NCI-H82 treated with DMSO at 0.1 percent for 48 hours (cell line): ENCODE measurements at regions not wholly inside any gene's neighbourhood (a gene's known extent, or its start where the extent isn't known, plus 50 kb on each side); places are given as distances from the start of the nearest gene placed in this dataset.

Experiments used
- DNase-seq: peaks from one replicate; lab custom pipeline; 2025; ENCODE audit not compliant: unreplicated experiment; lab: John Stamatoyannopoulos, UW

DNA sequence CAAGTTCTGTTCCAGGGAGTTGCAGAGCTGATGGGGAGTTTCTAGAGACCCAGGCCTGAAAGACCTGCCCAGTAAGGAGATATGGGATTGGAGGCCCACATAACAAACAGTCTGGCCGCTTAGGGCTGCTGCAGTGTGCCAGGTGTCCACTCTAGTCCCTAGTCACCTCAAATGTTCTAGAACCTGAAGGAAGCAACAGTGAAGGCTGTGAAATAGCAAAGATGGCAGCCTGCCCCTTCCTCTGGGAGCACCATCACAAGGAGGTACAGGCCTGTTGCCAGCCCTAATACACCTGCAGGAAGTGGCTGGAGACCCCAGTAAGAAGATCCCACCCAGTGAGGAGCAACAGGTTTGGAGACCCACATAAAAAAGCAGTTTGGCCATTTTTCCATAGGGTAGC is 783.8 kb upstream of the EDIL3 start:
- DNase-seq = no peak

DNA sequence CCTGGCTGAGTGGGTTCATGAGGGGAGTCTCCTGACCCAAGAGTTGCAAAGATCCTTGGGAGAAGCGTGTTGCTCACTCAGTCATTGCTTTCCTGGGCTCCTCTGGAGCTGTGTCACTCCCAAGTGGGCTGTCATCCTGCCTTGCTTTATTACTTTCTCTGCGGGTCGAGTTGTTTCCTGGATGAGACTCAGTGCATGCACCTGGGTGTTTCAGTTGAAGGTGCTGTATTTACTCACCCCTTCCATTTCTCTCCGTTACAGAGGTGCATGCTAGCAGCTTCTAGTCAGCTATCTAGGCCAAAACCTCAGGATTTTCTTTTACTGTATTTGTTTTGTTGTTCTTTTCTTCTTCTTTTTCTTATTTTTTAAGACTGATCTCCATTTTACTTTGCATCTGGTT is 785.5 kb upstream of the EDIL3 start:
- DNase-seq = no peak

DNA sequence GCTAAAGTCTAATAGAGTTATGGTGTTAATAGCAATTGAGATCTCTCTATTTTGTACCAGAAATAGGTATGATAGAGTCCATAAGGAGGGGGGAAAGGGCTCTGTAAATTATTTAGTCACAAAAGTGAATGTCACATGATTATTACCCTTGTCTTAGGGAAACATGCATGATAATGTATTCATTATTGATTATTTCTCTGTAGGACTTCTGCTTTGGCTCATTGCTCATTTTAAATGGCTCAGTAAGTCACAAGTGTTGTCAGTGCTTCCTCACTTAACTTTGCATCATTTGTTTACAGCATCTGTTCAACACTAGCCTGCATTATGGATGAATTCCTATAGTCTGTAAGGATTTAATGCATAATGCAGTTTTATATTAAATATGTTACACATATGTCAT is 788.8 kb upstream of the EDIL3 start:
- no peak for DNase-seq

DNA sequence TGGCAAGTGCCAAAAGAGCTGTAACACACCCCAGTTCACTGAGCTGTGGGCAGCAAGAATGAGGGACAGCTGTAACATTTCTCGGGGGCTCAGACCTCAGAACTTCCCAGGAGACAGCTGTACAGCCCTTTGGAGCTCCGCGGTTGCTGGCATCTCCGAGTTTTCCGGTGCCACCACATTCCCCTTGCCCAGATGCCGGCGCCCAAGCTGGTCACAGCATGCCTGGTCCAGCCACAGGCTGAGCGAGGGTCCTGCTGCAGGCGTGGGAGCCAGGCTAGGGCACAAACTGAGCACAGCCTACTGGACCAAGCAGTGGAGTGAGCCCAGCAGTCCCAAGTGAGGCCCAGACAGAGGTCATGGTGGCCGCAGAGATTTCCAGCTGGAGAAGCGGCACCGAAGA is 797.7 kb upstream of the EDIL3 start:
- no peak for DNase-seq

DNA sequence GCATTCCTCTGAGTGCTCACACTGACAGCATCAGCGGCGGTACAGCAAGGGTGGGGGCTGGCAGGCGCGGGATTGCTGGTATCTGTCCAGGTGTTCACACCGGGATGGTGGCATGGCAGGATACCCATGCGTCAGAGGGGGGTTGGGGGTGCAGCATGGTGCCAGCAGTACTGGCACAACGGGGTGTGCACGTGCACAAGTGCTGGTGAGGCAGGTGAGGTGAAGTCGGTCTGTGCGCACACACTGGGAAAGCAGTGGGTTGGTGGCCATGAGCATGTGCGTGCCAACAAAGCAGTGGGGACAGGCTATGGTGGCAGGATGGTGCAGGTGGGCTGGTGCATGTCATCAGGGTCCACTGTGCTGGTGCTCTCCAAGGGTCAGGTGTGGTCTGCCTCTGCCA is 819.6 kb upstream of the EDIL3 start:
- no peak for DNase-seq

DNA sequence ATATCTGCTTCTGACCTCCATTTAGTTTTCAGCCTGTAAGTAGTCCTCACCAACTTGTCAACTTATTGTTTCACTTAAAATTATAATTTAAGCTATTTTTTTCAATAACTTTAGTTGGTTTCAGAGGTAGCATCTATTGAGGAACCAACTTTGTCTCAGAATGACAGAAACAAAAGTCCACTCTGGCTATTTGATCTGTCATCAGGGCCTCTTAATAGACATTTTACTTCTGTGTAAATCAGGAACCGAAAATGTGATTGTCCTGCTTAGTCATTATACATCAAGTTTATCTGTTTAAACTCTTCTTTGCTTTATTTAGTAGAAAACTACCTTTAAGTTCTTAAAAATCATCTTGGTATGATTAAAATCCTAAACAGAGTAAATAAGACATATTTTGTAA is 820.8 kb upstream of the EDIL3 start:
- no peak for DNase-seq

DNA sequence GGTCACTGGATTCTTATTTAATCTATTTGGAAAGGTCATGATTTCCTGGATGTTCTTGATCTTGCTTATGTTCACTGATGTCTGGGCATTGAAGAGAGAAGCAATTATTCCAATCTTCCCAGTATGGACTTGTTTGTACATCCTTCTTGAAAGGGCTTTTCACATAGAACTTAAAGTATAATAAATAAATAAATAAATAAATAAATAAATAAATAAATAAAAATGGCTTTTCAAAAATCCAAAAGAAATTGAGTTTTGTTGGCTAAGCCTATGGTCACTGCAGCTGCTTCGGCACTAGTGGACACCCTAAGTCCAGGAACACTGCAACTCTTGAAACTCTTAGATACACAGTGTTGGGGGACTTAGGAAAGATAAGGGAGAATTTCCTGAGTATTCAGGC is 840.7 kb upstream of the EDIL3 start:
- DNase-seq = no peak

DNA sequence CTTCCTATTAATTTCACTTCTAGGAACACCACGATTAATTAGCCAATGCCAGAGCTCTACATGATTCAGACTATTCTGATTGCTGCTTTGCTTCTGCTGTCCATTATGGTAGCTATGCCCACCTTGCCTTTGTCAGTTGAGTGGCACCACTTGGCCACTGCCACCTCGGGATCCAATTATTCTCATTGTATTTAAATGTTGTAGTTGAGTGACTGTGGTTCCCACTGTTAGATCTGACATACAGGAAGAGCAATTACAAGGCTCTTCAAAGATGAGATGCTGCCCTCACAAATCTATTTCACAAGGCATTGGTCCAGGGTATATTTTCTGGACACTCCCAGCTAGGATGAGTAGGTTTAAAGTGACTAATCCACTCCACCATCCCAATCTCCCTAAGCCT is 864.5 kb upstream of the EDIL3 start:
- DNase-seq = no peak

DNA sequence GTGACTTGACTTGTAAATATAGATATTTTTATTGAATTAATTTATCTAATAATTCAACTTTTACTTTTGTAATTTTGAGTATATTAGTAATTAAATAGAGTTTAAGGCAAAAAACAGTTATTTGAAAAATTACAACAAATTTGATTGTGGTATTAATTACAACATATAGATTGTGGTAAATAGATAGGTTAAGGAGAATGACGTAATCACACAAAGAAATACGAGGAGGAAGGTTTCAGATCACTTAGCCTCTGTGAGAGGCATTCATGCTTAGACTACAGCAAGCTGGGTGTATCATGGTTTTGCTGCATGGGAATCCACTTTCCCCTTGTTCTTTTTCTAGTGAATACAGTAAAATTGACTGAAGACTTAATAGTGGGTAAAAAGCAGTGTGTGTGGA is 878.4 kb upstream of the EDIL3 start:
- no peak for DNase-seq

DNA sequence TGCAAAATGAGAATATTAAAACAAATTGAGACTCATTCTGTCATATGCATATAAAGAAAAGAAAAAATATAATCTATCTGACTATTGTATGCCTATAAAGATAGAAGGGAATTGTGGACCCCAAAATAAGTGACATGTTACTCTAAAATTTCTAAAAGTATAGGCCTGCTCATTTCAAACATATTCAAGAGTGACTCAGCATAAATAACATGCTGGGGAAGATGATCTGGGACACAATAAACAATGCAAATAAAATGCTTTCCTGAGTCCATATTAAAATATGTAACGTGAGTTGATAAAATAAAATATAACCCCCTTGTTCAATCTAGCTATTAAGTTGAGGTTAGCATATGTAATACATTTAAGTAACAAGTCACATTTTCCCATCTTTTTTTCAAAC is 882.0 kb upstream of the EDIL3 start:
- DNase-seq = no peak

DNA sequence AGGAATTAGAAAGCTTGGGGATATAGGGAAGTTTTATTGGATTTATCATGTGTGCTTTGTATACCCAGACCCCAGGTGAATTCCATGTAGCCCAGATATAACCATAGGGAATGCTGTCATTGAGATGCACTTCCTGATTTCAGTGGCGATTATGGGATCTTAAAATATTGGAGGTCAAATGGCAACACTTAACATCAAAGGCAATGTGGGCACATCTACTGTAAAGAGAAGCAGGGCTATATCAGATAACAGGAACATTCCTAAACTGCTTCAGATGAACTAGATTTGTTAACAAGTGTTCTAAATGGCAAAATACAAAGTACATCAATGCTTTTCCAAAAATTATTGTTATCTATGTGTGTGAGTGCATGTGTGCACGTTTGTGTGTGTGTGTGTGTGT is 883.5 kb upstream of the EDIL3 start:
- DNase-seq = no peak

DNA sequence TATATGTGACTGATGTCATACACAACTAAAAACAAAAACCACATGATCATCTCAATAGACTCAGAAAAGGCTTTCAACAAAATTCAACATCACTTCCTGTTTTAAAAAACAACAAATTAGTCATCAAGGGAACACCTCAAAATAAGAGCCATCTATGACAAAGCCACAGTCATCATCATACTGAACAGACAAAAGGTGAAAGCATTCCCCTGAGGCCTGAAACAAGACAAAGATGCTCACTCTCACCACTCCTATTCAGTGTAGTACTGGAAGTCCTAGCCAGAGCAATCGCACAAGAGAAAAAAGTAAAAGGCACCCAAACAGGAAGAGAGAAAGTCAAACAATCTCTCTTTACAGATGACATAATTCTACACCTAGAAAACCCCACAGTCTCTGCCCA is 893.5 kb upstream of the EDIL3 start:
- DNase-seq = no peak

DNA sequence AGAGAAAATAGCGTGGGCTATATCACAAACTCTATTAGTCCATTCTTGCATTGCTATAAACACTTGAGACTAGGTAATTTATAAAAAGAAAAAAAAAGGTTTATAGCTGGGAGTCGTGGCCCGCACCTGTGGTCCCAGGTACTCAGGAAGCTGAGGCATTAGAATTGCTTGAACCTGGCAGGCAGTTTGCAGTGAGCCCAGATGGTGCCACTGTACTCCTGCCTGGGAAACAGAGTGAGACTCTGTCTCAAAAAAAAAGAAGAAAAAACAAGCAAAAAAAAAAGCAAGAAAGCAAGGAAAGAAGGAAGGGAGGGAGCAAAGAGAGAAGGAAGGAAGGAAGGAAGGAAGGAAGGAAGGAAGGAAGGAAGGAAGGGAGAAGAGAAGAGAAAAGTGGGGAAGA is 904.2 kb upstream of the EDIL3 start:
- no peak for DNase-seq

DNA sequence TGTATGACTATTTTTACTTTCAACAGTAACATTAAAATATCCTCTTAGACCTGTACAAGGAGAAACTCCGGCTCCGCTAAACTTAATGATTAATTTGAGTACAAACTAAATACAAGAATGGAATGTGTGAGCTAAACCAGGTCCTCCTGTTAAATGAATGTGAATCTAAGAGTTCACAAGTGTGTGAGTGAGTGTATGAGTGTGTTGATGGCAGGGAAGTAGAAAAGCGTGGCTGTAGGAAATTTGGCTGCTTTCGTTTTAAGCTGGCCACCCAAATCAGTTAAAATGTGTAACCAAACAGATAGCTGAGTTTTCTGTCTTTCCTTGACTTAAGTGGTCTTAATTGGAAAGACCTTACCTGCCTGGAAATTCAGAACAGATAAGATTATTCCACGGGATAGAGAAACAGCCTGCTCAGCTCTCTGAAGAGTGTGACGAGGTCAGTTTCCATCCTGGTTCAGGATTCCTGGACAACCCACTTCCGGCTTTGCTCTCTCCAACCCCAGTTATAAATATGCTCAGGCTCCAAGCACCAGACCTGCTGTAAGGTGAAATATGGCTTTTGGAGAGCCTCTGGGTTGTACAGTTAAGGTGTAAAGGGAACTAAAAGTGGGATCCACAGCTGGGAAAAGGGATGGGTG is 908.6 kb upstream of the EDIL3 start:
- DNase-seq = no peak

DNA sequence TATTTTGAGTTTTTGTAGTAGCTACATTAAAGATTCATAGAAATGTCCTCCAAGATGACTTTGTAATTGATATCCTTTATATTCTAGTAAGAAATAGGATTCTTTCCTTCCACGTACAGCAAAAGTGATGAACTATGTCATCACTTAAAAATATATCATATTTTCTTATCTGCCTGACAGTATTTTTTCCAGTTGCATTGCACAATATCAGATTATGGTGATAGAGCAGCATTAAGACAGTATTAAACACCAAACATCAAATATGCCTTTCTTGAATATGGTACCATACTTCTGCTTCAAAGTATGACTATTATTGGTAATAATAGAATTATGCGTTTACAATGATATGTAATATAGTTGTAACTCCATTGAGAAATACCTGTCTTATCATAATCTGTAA is 919.8 kb upstream of the EDIL3 start:
- DNase-seq = no peak

DNA sequence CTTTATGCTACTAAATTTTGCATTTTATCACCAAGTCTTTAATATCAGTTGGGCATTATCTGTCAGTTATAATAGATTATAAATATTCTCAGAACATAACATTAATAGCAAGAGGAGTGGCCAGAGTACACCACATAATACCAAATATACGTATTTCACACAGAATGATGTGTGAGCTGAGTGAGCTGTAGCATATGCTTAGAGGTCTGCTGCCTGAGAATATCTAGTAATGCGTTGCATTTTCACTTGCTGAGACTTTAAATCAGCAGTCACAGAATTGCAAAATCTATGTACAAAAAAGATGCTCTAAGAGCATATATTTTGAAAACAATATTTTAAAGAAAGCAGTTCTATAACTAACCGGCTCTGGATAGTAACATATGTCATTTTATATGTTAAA is 921.1 kb upstream of the EDIL3 start:
- DNase-seq = no peak

DNA sequence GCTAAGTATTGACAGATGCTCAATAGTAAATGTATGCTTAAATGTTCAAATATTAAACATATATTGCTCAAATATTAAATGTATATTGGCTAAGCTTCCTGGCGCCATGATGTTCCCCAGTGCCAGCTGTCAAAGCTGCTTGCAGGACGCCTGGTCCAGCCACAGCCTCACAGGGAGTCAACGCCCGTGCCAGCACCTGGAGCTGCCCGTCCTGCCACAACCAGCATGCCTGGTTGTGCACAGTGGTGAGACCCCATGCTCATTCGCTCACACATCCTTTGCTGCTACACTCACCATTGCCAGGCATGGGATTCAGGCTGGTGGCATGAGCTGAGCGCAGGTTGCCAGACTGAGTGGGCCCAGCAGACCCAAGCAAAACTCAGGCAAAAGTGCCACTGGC is 926.9 kb upstream of the EDIL3 start:
- DNase-seq = no peak

DNA sequence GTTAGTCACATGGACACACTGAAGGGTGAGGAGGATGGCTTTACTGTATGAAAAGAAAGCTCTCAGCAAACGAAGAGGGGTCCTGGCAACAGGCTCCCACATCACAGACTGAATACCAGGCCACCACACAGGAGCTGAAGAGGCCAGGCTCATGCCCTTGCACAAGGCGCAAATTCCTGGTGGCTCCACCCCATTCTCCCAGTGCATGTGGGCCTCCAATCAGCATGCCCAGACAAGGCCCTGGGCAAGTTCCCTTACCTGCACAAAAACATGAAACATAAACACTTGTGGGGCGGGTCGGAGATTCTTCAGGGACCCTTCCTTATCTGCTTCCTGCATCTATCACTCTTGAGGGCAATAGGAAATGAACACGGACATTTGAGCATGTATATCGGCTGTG is 935.8 kb upstream of the EDIL3 start:
- no peak for DNase-seq

DNA sequence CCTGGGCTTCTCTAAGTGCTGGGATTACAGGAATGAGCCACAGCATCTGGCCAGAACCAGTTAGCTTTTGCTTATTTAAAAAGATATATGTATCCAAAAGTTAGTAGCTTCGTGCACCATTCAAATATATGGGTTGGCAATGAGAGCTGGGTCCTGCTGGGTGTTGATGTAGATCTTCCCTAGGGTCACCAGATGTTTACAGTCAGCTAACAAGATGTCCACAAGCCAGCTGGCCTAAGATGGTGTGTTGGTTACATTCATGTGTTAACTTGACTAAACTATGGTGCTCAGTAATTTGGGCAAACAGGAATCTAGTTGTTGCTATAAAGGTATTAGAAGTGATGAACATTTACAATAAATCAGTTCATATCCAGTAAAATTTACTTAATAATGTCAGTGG is 948.6 kb upstream of the EDIL3 start:
- no peak for DNase-seq

DNA sequence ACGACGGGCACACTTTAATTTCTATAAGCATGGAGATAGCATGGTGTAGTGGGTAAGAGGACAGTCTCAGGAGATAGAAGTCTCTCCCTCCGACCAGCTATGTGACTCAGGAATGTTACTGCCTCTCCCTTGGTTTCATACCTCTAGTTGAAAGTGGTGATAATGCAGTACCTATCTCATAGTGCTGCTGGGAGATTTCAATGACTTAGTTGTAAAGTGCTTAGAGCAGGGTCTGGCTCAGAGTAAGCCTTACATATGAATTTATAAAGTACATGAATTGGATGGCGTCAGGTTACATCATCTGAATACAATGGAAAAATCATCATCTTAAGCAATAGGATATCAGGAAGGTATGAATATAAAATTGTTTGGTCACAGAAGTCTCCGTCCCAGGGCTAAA is 952.8 kb upstream of the EDIL3 start:
- DNase-seq = no peak

DNA sequence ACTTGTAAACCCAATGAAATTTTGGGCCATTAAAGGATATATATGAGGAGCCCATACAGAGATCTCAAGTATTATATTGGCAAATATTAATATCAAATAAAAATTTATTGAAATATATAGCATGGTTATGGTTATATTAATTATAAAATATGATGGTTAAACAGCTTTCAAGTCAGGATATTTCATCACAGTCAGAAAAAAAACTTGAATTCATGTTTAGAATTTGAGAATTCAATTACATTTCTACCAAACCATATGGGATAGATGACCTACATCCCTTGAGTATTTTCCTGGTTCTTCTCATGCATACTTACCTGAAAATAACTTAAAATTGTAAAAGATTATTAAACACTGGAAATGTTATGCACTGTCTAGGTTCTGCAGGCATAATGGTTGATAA is 956.1 kb upstream of the EDIL3 start:
- DNase-seq = no peak

DNA sequence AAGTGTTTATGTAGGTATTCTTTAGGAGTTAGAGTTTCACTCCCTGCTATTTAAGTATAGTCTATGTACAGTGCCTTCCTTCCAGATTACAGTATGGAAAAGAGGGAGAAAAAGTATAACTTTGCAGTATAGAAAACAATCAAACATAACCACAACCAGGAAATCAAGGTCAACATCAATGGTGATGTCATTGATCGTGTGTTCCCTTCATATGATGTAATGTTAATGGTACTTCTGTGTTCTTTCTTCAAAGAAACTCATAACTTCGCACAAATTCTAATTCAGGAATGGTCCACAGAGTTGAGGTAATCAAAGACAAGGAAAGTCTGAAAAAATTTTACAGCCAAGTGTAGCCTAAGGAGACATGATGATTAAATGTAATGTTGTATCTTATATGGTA is 961.1 kb upstream of the EDIL3 start:
- no peak for DNase-seq

DNA sequence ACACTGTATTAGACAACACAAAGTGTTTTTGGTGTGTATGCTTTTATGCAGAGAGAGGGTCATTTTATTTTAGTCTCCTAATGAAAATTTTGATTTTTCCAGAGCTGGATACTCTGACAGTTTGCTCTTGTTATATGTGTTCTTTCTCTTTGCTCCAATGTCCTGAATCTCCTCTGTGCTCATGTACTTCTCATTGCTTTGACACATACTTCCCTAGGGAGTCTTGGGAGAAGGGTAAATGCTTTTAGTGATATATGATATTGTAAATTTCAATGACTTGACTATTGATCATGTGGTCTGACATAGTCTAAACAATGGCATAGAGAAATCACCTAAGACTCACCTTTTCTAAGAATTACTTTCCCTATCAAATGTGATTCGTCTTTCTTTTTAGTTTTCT is 972.6 kb upstream of the EDIL3 start:
- DNase-seq = no peak

DNA sequence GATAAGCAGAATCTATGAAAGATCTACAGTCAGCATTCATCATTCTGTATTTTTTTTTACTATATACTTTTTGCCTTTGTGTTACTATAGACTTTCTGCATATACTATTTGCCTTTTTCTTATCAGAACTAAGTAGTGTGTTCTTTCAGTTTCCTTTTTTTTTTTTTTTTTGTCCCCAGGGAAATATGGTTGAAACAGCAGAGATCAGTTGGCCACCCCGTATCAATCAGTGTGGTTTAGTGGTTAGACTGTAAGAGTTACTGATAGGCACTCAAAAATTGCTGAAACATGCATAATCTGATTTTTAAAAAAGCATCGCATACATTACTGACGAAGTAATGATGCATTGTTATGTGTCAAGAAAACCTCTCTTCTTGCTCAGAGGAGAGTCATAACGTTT is 990.8 kb upstream of the EDIL3 start:
- no peak for DNase-seq
